GM12878 (cell line): ENCODE measurements at regions not wholly inside any gene's neighbourhood (a gene's known extent, or its start where the extent isn't known, plus 50 kb on each side); places are given as distances from the start of the nearest gene placed in this dataset.
A peak's percentile ranks its signal among the peaks of the same experiment; 100 is the strongest.

Source experiments
- ATAC-seq: fragments of 200-7000 bp; cut with Tn5 transposase; 3 replicates; pipeline ENCODE4 v1.9.1; 2020; ENCODE audit warnings: mild to moderate bottlenecking, moderate library complexity
- BruUV-seq: library from RNA; stranded (reverse); fragments of 400-500 nt; replicated peaks from 2 replicates; lab custom pipeline; 2021; lab: Mats Ljungman, UMichigan
- CTCF ChIA-PET: fragments of 300-600 bp; sonication (Branson Sonifier 250); formaldehyde crosslinking; extraction: SDS; loops from one replicate; lab custom pipeline; 2021; ENCODE audit warnings: inconsistent platforms; lab: Yijun Ruan, JAX
- POLR2A ChIA-PET: fragments of 350-600 bp; formaldehyde crosslinking; extraction: SDS; loops from one replicate; lab custom pipeline; 2021; ENCODE audit warnings: inconsistent platforms; lab: Charles Lee
- RAD21 ChIA-PET: fragments of 300-600 bp; sonication (Branson Sonifier 250); formaldehyde crosslinking; loops from one replicate; lab custom pipeline; 2023; ENCODE audit warnings: antibody characterized with exemption; ENCODE audit not compliant: unreplicated experiment; lab: Charles Lee
- SMC1A ChIA-PET: fragments of 300-600 bp; sonication (Branson Sonifier 250); formaldehyde crosslinking; loops from one replicate; lab custom pipeline; 2023; ENCODE audit not compliant: unreplicated experiment, uncharacterized antibody; lab: Charles Lee
- DNase-seq: peaks from one replicate; pipeline ENCODE4 v3.0.0-alpha.2; 2011; ENCODE audit warnings: low read depth, low spot score
- FAIRE-seq: peaks from 3 replicates; lab custom pipeline; 2011; peaks lifted over from hg19 to GRCh38; lab: Jason Lieb, UNC
- H2AFZ ChIP-seq: 2 replicates; pipeline ENCODE4 v1.6.0; 2011; ENCODE audit warnings: low read depth, low read length, control low read depth; ENCODE audit not compliant: control insufficient read depth
- H3K27ac ChIP-seq: 2 replicates; pipeline ENCODE4 v1.5.1; 2011; ENCODE audit warnings: control low read depth; ENCODE audit not compliant: control insufficient read depth, insufficient read depth
- H3K27me3 ChIP-seq, 2 experiments: replicated peaks in 1 of 2; 2 replicates each; pipeline versions ENCODE4 v1.6.0 to v1.6.1; 2011; ENCODE audit warnings: low read length in 1 of 2; ENCODE audit not compliant: control insufficient read depth in 2 of 2, insufficient read depth in 2 of 2
- H3K36me3 ChIP-seq, 2 experiments: 2 replicates each; pipeline ENCODE4 v1.5.1; 2011; ENCODE audit warnings: low read length in 1 of 2; ENCODE audit not compliant: control insufficient read depth in 2 of 2, insufficient read depth in 2 of 2
- H3K4me1 ChIP-seq: 2 replicates; pipeline ENCODE4 v1.6.1; 2011; ENCODE audit warnings: mild to moderate bottlenecking, low read length, moderate library complexity, mixed read lengths; ENCODE audit not compliant: control insufficient read depth, insufficient read depth
- H3K4me2 ChIP-seq: 2 replicates; pipeline ENCODE4 v1.6.0; 2011; ENCODE audit warnings: control low read depth; ENCODE audit not compliant: control insufficient read depth, insufficient read depth
- H3K4me3 ChIP-seq: fragments of 200-600 bp; sonication (generic); 2 replicates; pipeline ENCODE4 v1.5.1; 2016
- H3K79me2 ChIP-seq: 2 replicates; pipeline ENCODE4 v1.6.0; 2011; ENCODE audit warnings: low read length; ENCODE audit not compliant: control insufficient read depth, insufficient read depth
- H3K9ac ChIP-seq: 2 replicates; pipeline ENCODE4 v1.8.0; 2011; ENCODE audit warnings: low read length, control low read depth, mixed read lengths; ENCODE audit not compliant: control insufficient read depth, insufficient read depth
- H3K9me3 ChIP-seq: replicated peaks from 3 replicates; pipeline ENCODE4 v1.5.1; 2011; ENCODE audit warnings: mild to moderate bottlenecking, low read length; ENCODE audit not compliant: control insufficient read depth, insufficient read depth
- H4K20me1 ChIP-seq: 2 replicates; pipeline ENCODE4 v1.6.0; 2011; ENCODE audit not compliant: control insufficient read depth, insufficient read depth
- FOS ChIP-seq: IDR thresholded peaks from 3 replicates; pipeline ENCODE4 v1.6.1; 2011; ENCODE audit warnings: borderline replicate concordance; ENCODE audit not compliant: insufficient read length; ENCODE audit errors: extremely low read depth
- MEF2B ChIP-seq: fragments of 450-650 bp; IDR thresholded peaks from 2 replicates; pipeline ENCODE4 v1.6.1; 2018; ENCODE audit warnings: mild to moderate bottlenecking, moderate library complexity; ENCODE audit not compliant: partially characterized antibody, poor library complexity, severe bottlenecking
- RB1 ChIP-seq: fragments of 450-650 bp; formaldehyde crosslinking; IDR thresholded peaks from 2 replicates; pipeline ENCODE4 v1.6.1; 2017; ENCODE audit warnings: mild to moderate bottlenecking, borderline replicate concordance
- SIX5 ChIP-seq: IDR thresholded peaks from 2 replicates; pipeline ENCODE4 v1.6.1; 2011; ENCODE audit warnings: mild to moderate bottlenecking, low read depth, low read length, moderate library complexity; ENCODE audit not compliant: severe bottlenecking
- TCF7 ChIP-seq: IDR thresholded peaks from 2 replicates; pipeline ENCODE4 v1.6.1; 2014; ENCODE audit warnings: antibody characterized with exemption, borderline replicate concordance
- ZNF687 ChIP-seq: fragments of 450-650 bp; IDR thresholded peaks from 2 replicates; pipeline ENCODE4 v1.6.1; 2017; ENCODE audit warnings: mild to moderate bottlenecking, moderate library complexity
- WGBS: methylation state at CpG from one replicate; pipeline ENCODE4 v1.1.6; 2016; ENCODE audit warnings: low lambda C conversion rate; ENCODE audit not compliant: insufficient replicate concordance, insufficient coverage; ENCODE audit errors: missing lambda C conversion rate; 5-methylcytosine and 5-hydroxymethylcytosine counted together
- in situ Hi-C: fragments of 300-500 bp; cut with MboI; formaldehyde crosslinking; loops from 9 replicates; pipeline ENCODE4 v1.14.3; 2018; ENCODE audit warnings: mixed read lengths
- intact Hi-C: fragments of 100-400 bp; cut with micrococcal nuclease; formaldehyde crosslinking; loops from one replicate; pipeline ENCODE4 v1.14.2; 2022; ENCODE audit not compliant: unreplicated experiment
- TF ChIP-seq, protein P1 (sequence below): fragments of 150-350 bp; IDR thresholded peaks from 2 replicates; pipeline ENCODE4 v1.6.1; 2014; ENCODE audit warnings: mild to moderate bottlenecking, low read depth, low read length

GRCh38 chr13:90577726-90578125, 769.8 kb upstream of the MIR17HG start (continued):
- no peak for TF ChIP-seq ZNF687
- no peak for TF ChIP-seq SIX5
- TF ChIP-seq TCF7, result no peak
- TF ChIP-seq, protein P1, sequence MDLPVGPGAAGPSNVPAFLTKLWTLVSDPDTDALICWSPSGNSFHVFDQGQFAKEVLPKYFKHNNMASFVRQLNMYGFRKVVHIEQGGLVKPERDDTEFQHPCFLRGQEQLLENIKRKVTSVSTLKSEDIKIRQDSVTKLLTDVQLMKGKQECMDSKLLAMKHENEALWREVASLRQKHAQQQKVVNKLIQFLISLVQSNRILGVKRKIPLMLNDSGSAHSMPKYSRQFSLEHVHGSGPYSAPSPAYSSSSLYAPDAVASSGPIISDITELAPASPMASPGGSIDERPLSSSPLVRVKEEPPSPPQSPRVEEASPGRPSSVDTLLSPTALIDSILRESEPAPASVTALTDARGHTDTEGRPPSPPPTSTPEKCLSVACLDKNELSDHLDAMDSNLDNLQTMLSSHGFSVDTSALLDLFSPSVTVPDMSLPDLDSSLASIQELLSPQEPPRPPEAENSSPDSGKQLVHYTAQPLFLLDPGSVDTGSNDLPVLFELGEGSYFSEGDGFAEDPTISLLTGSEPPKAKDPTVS, result no peak
- no peak for TF ChIP-seq MEF2B

DNA sequence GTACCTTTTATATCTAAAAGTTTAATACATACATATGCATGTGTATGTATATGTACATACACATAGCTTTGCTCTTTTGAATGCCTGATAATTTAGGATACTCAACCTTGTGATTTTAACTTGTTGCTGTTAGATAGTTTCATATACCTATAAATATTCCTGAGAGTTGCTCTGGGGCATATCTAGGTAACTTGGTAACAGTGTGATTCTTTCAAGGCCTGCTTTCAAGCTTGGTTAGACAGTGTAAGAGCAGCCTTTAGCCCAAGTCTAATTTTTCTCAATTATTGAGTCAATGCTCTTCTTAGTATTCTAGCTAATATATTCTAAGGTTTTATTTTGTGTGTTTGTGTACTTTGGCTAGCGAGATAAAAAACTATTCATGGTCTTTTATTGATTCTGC, 762.1 kb upstream of the MIR17HG start:
- H3K79me2 ChIP-seq, result no peaks in the 10 kb centered on the region
- H3K36me3 ChIP-seq, result no peaks in the 10 kb centered on the region
- no peak overlapping the region for H3K27ac ChIP-seq
- H3K4me3 ChIP-seq, result no peak overlapping the region
- SMC1A ChIA-PET, result interaction anchor here (0.5 to 1.2 kb wide), 2 partner anchors 17 to 316 kb away, joined by 4 read pairs; no protein-coding TSS in a partner anchor
- intact Hi-C loops, result no loop called here
- no TSS peak for BruUV-seq
- H2AFZ ChIP-seq, result no peak overlapping the region
- in situ Hi-C loops, result no loop called here
- POLR2A ChIA-PET, result no interaction called here
- CTCF ChIA-PET, result interaction anchor here (1.9 kb wide), 1 partner anchor 9 kb away, joined by 6 read pairs; no protein-coding TSS in a partner anchor
- DNase-seq, result no peak
- RAD21 ChIA-PET, result no interaction called here
- ATAC-seq, result peak; percentile 82
- H3K9ac ChIP-seq, result no peak overlapping the region
- no peaks in the 10 kb centered on the region for H4K20me1 ChIP-seq
- H3K4me1 ChIP-seq, result no peaks in the 10 kb centered on the region
- no peaks in the 10 kb centered on the region for H3K27me3 ChIP-seq
- no peak overlapping the region for H3K4me2 ChIP-seq
- FAIRE-seq, result no peak
- WGBS, result 0% methylated on average over 1 of the region's 1 CpG
- no peaks in the 10 kb centered on the region; the same call in 2 of the 3 replicates for H3K9me3 ChIP-seq
- TF ChIP-seq RB1, result no peak
- TF ChIP-seq FOS, result no peak
